AG04450 (cell line): ENCODE measurements at regions not wholly inside any gene's neighbourhood (a gene's known extent, or its start where the extent isn't known, plus 50 kb on each side); places are given as distances from the start of the nearest gene placed in this dataset.
A peak's percentile ranks its signal among the peaks of the same experiment; 100 is the strongest.

Source experiments
- CTCF ChIA-PET: fragments of 300-600, 350-600 bp; formaldehyde crosslinking; extraction: SDS; loops from one replicate; lab custom pipeline; 2022; ENCODE audit warnings: antibody characterized with exemption, inconsistent platforms; lab: Charles Lee
- POLR2A ChIA-PET: fragments of 350-600 bp; formaldehyde crosslinking; extraction: SDS; loops from one replicate; lab custom pipeline; 2021; ENCODE audit warnings: antibody characterized with exemption, inconsistent platforms; lab: Yijun Ruan, JAX
- DNase-seq: peaks from one replicate; pipeline ENCODE4 v3.0.0-alpha.2; 2011; ENCODE audit warnings: low read depth, low spot score
- H3K27ac ChIP-seq: one replicate; pipeline ENCODE4 v1.5.1; 2012; ENCODE audit warnings: low read depth, low read length, control low read depth
- H3K27me3 ChIP-seq: one replicate; pipeline ENCODE4 v1.6.0; 2012; ENCODE audit warnings: low read length; ENCODE audit not compliant: control insufficient read depth, insufficient read depth
- H3K4me3 ChIP-seq: 2 replicates; pipeline ENCODE4 v1.5.1; 2011; ENCODE audit warnings: mild to moderate bottlenecking, low read depth, low read length, control low read depth
- H3K9me3 ChIP-seq: 2 replicates; pipeline ENCODE4 v1.5.1; 2012; ENCODE audit warnings: low read length; ENCODE audit not compliant: control insufficient read depth, insufficient read depth
- TF ChIP-seq, protein P1 (sequence below): IDR thresholded peaks from 2 replicates; pipeline ENCODE4 v1.5.1; 2011; ENCODE audit warnings: low read depth, low read length, control low read depth, inconsistent platforms

DNA sequence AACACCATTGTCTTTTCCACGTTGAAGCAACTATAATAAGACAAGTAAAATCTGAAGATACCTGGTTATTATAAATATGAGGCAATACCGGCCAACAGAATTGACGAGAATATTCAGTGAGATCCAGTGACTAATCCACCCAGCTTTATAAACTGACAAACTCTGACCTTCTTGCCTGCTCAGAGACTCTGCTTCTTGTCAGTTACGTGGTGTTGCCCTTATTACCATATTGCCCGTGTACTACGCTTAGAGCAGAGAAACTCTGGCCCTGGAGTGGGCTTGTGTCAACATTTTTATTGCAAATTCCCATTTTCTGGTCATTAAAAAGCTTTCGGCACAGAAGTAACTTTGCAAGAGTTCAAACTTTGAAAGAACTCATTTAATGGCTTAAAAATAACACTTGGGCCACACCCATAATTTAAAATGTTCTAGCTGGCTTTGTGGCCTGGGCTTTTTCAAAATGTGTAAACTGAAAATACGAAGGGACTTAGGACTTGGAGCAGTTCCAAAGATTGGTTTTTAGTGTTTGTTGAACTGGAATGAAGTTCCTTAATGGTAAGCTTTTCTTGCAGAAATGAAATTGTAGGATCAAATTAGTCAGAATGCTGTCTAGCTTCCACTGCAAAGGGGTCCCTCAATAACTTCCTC lies 266.2 kb downstream of the LMO4 start:
- ChIA-PET POLR2A (no interaction called here), CTCF (no interaction called here)
- TF ChIP-seq, protein P1, sequence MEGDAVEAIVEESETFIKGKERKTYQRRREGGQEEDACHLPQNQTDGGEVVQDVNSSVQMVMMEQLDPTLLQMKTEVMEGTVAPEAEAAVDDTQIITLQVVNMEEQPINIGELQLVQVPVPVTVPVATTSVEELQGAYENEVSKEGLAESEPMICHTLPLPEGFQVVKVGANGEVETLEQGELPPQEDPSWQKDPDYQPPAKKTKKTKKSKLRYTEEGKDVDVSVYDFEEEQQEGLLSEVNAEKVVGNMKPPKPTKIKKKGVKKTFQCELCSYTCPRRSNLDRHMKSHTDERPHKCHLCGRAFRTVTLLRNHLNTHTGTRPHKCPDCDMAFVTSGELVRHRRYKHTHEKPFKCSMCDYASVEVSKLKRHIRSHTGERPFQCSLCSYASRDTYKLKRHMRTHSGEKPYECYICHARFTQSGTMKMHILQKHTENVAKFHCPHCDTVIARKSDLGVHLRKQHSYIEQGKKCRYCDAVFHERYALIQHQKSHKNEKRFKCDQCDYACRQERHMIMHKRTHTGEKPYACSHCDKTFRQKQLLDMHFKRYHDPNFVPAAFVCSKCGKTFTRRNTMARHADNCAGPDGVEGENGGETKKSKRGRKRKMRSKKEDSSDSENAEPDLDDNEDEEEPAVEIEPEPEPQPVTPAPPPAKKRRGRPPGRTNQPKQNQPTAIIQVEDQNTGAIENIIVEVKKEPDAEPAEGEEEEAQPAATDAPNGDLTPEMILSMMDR, result no peak
- no peak for DNase-seq
- Histone ChIP-seq H3K27me3 (no peaks in the 10 kb centered on the region), H3K4me3 (no peak overlapping the region), H3K27ac (no peak overlapping the region), H3K9me3 (no peaks in the 10 kb centered on the region)

DNA sequence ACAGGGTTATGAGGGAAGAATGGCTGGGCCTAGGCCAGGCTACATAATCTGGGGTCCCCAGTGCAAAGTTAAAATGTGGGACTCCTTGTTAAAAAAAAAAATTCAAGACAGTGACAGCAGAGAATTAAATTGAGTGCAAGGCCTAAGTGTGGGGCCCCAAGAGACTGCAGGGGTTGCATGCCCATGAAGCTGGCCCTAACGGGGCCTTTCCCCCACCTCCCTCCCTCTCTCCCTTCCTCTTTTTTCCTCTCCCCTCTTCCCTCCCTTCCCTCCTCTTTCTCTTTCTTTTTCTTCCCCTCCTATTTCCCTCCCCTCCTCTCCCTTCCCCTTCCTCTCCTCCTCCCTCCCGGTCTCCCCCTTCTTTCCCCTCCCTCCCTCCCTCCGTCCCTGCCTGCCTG lies 266.7 kb downstream of the LMO4 start:
- ChIA-PET POLR2A (no interaction called here), CTCF (no interaction called here)
- no peaks in the 10 kb centered on the region for H3K27me3 ChIP-seq
- DNase-seq, result no peak
- no peak overlapping the region for H3K27ac ChIP-seq
- no peak overlapping the region for H3K4me3 ChIP-seq
- H3K9me3 ChIP-seq, result no peaks in the 10 kb centered on the region
- TF ChIP-seq, protein P1, result no peak

DNA sequence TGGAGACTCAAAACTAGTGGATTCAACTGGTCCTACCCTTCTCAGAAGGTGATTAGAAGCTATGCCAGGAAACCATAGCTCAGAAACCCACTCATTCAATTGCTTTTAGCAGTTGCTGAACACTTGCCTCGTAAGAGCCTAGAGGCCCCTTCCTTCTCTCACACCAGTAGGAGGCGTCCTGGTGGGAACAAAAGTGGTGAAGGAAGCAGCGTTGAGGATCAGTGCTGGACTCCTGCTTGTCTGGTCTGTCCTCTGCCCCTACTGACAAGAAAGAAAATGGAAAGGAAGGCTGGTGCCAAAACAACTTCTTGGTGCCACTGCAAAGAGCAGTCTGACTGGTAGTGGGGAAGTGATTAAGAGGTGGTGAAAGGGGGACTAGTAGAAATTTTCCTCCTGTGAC lies 269.7 kb downstream of the LMO4 start:
- CTCF ChIA-PET, result no interaction called here
- TF ChIP-seq, protein P1, result 0 out of 2 replicates have a peak, but pooled peaks have one; percentile 9
- no peak overlapping the region for H3K4me3 ChIP-seq

DNA sequence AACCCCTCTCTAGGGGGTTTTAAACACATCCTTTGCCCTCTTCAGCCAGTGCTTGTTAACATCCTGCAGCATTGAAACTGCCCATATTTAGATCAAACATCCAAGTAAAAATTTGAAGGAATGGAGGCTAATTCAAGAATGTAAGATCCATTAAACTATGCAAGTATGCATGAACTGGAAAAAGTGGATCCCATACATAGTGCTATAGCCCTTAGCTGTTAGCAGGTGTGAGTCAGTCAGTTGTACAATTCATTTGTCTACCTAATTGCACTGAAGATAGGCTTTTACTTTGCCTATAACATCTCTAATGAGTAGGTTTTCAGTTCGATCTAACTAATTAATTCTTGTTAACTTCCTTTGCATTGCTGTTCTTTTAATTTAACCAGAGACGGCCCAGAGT lies 270.9 kb downstream of the LMO4 start:
- Histone ChIP-seq H3K4me3 (no peak overlapping the region), H3K27me3 (no peaks in the 10 kb centered on the region)
- POLR2A ChIA-PET, result no interaction called here

More for the DNA sequence above, 269.7 kb downstream of the LMO4 start:
- Histone ChIP-seq H3K27ac (no peak overlapping the region), H3K9me3 (no peaks in the 10 kb centered on the region), H3K27me3 (no peaks in the 10 kb centered on the region)
- no peak for DNase-seq
- POLR2A ChIA-PET, result no interaction called here

More for the DNA sequence above, 270.9 kb downstream of the LMO4 start:
- DNase-seq, result no peak
- Histone ChIP-seq H3K27ac (no peak overlapping the region), H3K9me3 (no peaks in the 10 kb centered on the region)
- CTCF ChIA-PET, result no interaction called here
- TF ChIP-seq, protein P1, result no peak
